Coronary artery (tissue), 2 donors: ENCODE measurements at regions not wholly inside any gene's neighbourhood (a gene's known extent, or its start where the extent isn't known, plus 50 kb on each side); places are given as distances from the start of the nearest gene placed in this dataset.

Source experiments
- DNase-seq: peaks from one replicate; pipeline ENCODE4 v3.0.0-alpha.2; 2017; ENCODE audit warnings: low spot score
- H3K27ac ChIP-seq, 2 donors: fragments of 200-600 bp; sonication (generic); one replicate each; pipeline ENCODE4 v1.5.1; 2016 to 2019
- H3K4me3 ChIP-seq: fragments of 200-600 bp; sonication (generic); 2 replicates; pipeline ENCODE4 v1.5.1; 2016; ENCODE audit warnings: mild to moderate bottlenecking, moderate library complexity
- TF ChIP-seq, protein P1 (sequence below): fragments of 200-600 bp; sonication (generic); IDR thresholded peaks from one replicate; pipeline ENCODE4 v1.5.1; 2019; ENCODE audit warnings: antibody characterized with exemption

DNA sequence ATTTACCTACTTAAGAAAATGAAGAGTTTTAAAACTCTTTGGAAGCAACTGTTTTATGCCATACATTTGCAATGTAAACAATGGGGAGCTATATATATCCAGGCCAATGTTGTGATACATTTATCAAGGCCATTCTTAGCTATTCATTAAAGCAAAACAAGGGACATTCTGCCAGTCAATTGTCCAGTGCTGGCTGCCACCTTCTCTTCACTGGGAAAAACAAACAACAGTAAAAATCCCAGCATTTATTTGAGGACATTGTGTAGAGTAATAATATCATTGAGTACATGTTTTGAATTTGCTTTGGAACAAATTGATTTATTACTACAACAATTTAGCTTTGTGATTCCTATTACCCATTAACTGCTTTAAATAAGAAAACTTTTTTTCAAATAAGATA is 1107.4 kb downstream of the DTWD2 start:
- Histone ChIP-seq H3K4me3 (no peak overlapping the region), H3K27ac (no peak overlapping the region)
- DNase-seq, result no peak
- TF ChIP-seq, protein P1, sequence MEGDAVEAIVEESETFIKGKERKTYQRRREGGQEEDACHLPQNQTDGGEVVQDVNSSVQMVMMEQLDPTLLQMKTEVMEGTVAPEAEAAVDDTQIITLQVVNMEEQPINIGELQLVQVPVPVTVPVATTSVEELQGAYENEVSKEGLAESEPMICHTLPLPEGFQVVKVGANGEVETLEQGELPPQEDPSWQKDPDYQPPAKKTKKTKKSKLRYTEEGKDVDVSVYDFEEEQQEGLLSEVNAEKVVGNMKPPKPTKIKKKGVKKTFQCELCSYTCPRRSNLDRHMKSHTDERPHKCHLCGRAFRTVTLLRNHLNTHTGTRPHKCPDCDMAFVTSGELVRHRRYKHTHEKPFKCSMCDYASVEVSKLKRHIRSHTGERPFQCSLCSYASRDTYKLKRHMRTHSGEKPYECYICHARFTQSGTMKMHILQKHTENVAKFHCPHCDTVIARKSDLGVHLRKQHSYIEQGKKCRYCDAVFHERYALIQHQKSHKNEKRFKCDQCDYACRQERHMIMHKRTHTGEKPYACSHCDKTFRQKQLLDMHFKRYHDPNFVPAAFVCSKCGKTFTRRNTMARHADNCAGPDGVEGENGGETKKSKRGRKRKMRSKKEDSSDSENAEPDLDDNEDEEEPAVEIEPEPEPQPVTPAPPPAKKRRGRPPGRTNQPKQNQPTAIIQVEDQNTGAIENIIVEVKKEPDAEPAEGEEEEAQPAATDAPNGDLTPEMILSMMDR, result no peak

DNA sequence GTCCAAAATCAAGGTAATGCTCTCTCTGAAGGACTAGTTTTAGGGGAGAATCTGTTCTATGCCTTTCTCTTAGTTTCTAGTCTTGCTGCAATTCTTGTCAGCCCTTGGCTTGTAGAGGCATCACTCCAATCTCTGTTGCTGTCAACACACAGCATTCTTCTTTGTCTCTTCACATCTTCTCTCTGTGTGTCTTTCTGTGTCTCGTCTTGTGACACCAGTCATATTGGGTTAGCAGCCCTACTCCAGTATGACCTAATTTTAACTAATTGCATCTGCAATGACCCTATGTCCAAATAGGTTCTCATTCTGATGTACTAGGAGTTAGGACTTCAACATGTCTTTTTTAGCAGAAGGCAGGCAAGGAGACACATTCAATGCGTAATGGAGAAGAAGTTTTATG is 1110.6 kb downstream of the DTWD2 start:
- H3K27ac ChIP-seq, result no peak overlapping the region
- no peak for DNase-seq
- no peak overlapping the region for H3K4me3 ChIP-seq
- TF ChIP-seq, protein P1, result no peak

DNA sequence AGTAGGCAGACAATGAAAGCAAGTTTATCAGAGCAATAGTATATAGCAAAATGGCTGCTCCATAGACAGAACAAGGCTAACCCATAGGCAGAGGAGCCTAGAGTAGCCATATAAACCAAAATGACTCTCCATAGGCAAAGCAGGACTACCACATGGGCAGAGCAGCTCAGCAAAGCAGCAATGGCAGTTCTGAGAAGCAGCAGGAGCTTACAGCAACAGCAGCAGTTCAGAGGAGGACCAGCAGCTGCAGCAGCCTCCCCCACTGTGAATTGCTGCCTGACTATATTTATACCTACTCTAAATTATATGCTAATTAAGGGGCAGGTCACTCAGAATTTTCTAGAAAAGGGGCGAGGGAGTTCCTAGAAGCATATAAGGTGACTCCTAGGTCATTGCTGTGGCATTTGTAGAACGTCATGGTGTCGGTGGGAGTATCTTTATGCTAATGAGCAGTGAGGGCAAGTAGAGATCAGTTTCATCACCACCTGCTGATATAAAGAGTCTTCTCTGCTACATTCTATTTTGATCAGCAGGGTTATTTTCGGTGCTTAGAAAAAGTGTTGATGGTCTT is 1115.5 kb downstream of the DTWD2 start:
- Histone ChIP-seq H3K4me3 (no peak overlapping the region), H3K27ac (no peak overlapping the region)
- no peak for DNase-seq
- TF ChIP-seq, protein P1, result no peak

DNA sequence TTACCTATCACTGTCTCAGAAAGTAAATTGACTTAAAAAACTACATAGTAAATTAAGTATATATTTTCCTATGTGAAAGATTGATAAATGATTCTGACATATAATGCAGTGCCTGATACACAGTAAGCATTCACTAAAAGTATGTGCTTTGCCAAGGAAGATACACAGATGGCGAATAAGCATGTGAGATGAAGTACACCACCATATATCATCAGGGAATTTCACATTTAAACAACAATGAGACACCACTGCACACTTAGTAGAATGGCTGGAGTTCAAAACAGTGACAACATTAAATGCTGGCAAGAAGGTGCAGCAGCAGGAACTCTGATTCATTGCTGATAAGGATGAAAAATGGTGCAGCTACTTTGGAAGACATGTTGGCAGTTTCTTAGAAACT is 1118.8 kb downstream of the DTWD2 start:
- H3K27ac ChIP-seq, result no peak overlapping the region
- DNase-seq, result no peak
- no peak overlapping the region for H3K4me3 ChIP-seq
- TF ChIP-seq, protein P1, result no peak

DNA sequence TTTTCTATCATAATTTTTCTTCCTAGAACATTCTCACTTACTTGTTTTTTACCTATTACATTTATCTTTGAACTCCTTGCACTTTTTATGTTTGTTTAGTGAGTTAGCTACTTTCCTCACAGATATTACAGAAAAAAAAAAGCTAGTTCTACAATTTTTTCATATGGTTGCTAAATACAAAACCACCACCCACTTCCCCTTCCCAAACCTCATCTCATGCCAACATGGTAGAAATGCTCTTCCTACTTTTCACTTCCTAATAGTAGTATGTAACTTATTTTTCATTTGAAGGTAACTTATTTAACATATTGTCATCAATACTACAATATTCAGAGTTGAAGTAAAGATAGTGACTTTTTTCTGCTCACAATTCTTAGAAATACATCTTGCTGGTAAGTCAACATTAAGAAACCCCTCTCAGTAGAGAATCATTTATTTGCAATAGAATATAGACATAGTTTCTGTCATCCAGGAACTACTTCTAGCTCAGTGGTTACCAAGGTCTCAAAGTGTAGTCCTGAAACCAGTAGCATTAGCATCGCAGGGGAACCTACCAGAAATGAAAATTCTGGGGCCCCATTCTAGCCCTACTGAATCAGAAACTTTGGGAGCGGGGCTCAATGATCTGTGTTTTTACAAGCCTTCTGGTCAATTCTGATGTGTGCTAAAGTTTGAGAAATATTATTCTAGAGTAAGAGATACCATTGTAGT is 1124.6 kb downstream of the DTWD2 start:
- TF ChIP-seq, protein P1, result no peak
- DNase-seq, result no peak
- Histone ChIP-seq H3K4me3 (no peak overlapping the region), H3K27ac (no peak overlapping the region)

DNA sequence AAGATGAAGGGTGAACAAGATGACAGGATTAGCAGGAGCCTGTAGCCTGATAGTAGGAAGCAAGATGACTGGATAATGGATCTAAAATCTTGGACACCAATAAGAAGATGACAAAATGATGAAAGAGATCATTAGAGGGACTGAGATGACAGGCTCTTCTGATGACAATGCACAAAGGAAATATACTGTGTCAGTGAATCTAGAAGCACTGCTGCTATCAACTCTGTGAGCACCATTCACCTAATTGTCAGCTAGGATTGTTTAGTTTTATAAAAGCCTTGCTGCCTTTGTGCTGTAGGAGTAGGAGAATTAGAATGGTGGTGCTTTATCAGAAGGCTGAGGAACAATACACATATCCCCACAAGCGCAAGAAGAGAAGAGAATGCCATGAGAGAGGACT is 1127.8 kb downstream of the DTWD2 start:
- H3K27ac ChIP-seq, result no peak overlapping the region
- TF ChIP-seq, protein P1, result no peak
- no peak overlapping the region for H3K4me3 ChIP-seq
- DNase-seq, result no peak

DNA sequence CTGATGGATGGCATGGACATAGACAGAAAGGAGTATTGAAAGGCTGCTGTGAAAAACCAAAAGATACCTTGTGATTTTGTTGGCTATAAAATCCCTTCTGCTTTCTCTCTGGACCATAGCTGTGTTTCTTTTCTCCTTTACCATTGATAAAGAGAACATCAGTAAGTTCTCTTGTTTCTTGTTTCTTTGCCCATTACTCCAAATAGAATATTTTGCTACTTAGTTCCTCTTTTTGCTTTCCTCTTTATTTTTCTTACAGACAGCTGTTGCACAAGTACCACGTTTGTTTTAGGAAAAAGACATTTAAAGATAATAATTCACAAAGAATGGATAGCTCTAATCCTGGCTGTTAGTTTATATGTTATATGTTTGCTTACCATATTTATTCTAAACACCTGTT is 1129.2 kb downstream of the DTWD2 start:
- TF ChIP-seq, protein P1, result no peak
- DNase-seq, result no peak

More for the DNA sequence above, 1129.2 kb downstream of the DTWD2 start:
- H3K27ac ChIP-seq, result no peak overlapping the region
- no peak overlapping the region for H3K4me3 ChIP-seq
